ENCODE measurements at regions not wholly inside any gene's neighbourhood (a gene's known extent, or its start where the extent isn't known, plus 50 kb on each side); places are given as distances from the start of the nearest gene placed in this dataset.

DNA sequence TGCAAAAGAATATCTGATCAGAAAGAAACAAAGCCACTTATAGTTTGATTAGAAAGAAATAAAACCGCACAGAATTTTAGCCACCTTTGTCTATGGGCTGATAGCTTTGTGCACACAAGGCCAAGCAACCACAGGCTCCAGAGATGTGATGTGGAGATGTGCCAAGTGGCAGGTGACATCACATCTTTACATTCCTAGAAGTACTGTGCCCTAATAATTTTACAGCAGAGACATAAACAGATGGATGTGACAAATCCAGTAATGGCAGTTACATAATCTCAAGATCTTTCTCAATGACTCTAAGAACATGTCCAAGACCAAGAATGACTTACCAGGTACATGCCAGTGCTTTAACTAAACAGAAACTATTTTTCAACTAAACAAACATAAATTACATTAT lies 159.5 kb downstream of the LTN1 start:
- DNase-seq (ENCODE audit: low spot score) (no peak), ATAC-seq (ENCODE audit: insufficient number of reproducible peaks, low FRiP score, low read depth) (no peak)
- H3K27ac ChIP-seq = no peak overlapping the region
- no peaks in the 10 kb centered on the region for H3K4me1 ChIP-seq (ENCODE audit: control insufficient read depth in 1 of 2, low read depth in 2 of 2)
- TF ChIP-seq CTCF (IDR thresholded peaks at IDR 0.05) = no peak
- no peak overlapping the region for H3K4me3 ChIP-seq
- H3K9me3 ChIP-seq = no peaks in the 10 kb centered on the region
- H3K27me3 ChIP-seq (replicated peaks; ENCODE audit: insufficient read depth) = no peaks in the 10 kb centered on the region
- no peaks in the 10 kb centered on the region for H3K36me3 ChIP-seq

GRCh38 chr21:28832715-28833061 lies 160.0 kb downstream of the LTN1 start:
- no peaks in the 10 kb centered on the region for H3K4me1 ChIP-seq (ENCODE audit: control insufficient read depth in 1 of 2, low read depth in 2 of 2)
- DNase-seq (ENCODE audit: low spot score) (no peak), ATAC-seq (ENCODE audit: insufficient number of reproducible peaks, low FRiP score, low read depth) (no peak)
- H3K9me3 ChIP-seq = no peaks in the 10 kb centered on the region
- H3K4me3 ChIP-seq = no peak overlapping the region
- TF ChIP-seq CTCF (IDR thresholded peaks at IDR 0.05) = no peak
- no peak overlapping the region for H3K27ac ChIP-seq
- no peaks in the 10 kb centered on the region for H3K36me3 ChIP-seq
- no peaks in the 10 kb centered on the region for H3K27me3 ChIP-seq (replicated peaks; ENCODE audit: insufficient read depth)

DNA sequence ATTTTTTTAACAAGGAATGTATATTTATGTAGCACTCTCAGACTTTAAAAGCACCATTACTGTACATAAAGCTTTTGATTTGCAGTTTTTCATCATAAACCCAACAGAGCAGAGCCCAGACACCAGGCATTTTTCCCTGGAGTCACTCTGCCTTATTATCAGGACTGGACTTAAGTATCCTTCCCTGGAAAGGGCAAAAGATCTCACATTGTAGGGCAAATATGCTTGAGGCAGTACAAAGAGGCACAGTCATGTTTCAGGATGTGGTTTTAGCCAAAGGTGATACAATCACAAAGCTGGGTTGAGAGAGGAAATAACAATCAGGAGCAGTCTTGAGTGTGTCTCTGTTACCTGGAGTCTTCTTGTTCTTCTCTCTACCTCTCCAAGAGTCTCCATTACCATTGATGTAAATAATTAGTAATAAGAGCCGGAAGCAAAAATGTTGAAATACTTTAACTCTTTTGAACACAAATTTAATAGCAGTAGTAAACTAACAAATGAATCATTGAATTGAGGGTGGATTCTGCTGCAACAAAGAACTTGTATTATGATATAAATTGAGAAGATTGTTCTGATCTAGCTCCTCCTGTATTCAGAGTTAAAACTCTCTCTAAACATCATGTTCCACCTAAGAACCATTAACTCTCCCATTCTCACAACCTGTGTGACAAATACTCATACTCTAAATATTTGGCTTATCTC lies 160.5 kb downstream of the LTN1 start:
- no peaks in the 10 kb centered on the region for H3K4me1 ChIP-seq (ENCODE audit: control insufficient read depth in 1 of 2, low read depth in 2 of 2)
- ATAC-seq (ENCODE audit: insufficient number of reproducible peaks, low FRiP score, low read depth) = no peak
- no peak overlapping the region for H3K27ac ChIP-seq
- H3K36me3 ChIP-seq = no peaks in the 10 kb centered on the region
- no peaks in the 10 kb centered on the region for H3K9me3 ChIP-seq
- no peak overlapping the region for H3K4me3 ChIP-seq
- no peak for TF ChIP-seq CTCF (IDR thresholded peaks at IDR 0.05)
- H3K27me3 ChIP-seq (replicated peaks; ENCODE audit: insufficient read depth) = no peaks in the 10 kb centered on the region
- DNase-seq (ENCODE audit: low spot score) = no peak

DNA sequence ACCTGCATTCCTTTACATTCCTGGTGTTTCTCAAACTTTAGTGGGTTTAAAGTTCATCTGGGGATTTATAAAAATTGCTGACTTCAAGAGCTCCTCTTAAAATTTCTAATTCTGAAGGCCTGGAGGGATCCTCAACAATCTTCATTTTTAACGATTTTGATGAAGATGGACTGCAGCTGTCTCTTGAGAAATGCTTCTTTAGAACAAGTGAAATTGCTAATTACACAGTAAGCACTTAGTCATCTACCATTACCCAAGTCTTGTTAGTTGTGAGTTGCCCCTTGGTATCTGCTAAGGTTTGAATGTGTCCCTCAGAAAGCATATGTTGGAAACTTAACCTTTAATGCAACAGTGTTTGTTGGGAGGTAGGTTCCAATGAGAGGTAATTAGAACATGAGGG lies 163.7 kb downstream of the LTN1 start:
- ATAC-seq (ENCODE audit: insufficient number of reproducible peaks, low FRiP score, low read depth) = no peak
- Histone ChIP-seq H3K4me3 (no peak overlapping the region), H3K27ac (no peak overlapping the region), H3K4me1 (ENCODE audit: control insufficient read depth in 1 of 2, low read depth in 2 of 2) (peaks cover 0 to 11% of the 10 kb centered on the region in 2 donors), H3K9me3 (no peaks in the 10 kb centered on the region), H3K36me3 (no peaks in the 10 kb centered on the region), H3K27me3 (replicated peaks; ENCODE audit: insufficient read depth) (no peaks in the 10 kb centered on the region)
- DNase-seq (ENCODE audit: low spot score) = no peak
- TF ChIP-seq CTCF (IDR thresholded peaks at IDR 0.05) = no peak

- no peak for TF ChIP-seq CTCF (IDR thresholded peaks at IDR 0.05)
- ATAC-seq (ENCODE audit: insufficient number of reproducible peaks, low FRiP score, low read depth) = no peak
- Histone ChIP-seq H3K9me3 (no peaks in the 10 kb centered on the region), H3K4me3 (no peak overlapping the region), H3K4me1 (ENCODE audit: control insufficient read depth in 1 of 2, low read depth in 2 of 2) (peaks cover 7 to 21% of the 10 kb centered on the region in 2 donors), H3K27me3 (replicated peaks; ENCODE audit: insufficient read depth) (no peaks in the 10 kb centered on the region), H3K36me3 (no peaks in the 10 kb centered on the region), H3K27ac (no peak overlapping the region)
- no peak for DNase-seq (ENCODE audit: low spot score)
Observed at GRCh38 chr21:28828021-28828420, 164.7 kb downstream of the LTN1 start.

All from thoracic aorta (tissue), 2 donors.